GM18517 (cell line): ENCODE measurements at regions not wholly inside any gene's neighbourhood (a gene's known extent, or its start where the extent isn't known, plus 50 kb on each side); places are given as distances from the start of the nearest gene placed in this dataset.
"Not testable (repeated sequence)": the region's sequence is repeated elsewhere in the genome, so short reads cannot be mapped to it uniquely, and the experiment has no call there.

ENCODE experiments used
- ATAC-seq: cut with Tn5 transposase; IDR thresholded peaks from one replicate; pipeline ENCODE4 v1.9.1; 2021; ENCODE audit warnings: mild to moderate bottlenecking, moderate library complexity; ENCODE audit not compliant: unreplicated experiment

GRCh38 chr1:146883190-146883589, 54.9 kb upstream of the NBPF12 start:
- ATAC-seq: not testable (repeated sequence)

GRCh38 chr1:146881096-146881495, 57.0 kb upstream of the NBPF12 start:
- not testable (repeated sequence) for ATAC-seq

GRCh38 chr1:146863799-146864319, 74.3 kb upstream of the NBPF12 start:
- not testable (repeated sequence) for ATAC-seq

- ATAC-seq: not testable (repeated sequence)
Observed at GRCh38 chr1:146853147-146853546, 85.0 kb upstream of the NBPF12 start.

GRCh38 chr1:146850352-146850889, 87.7 kb upstream of the NBPF12 start:
- ATAC-seq: not testable (repeated sequence)

GRCh38 chr1:146838725-146839124, 99.4 kb upstream of the NBPF12 start:
- ATAC-seq: not testable (repeated sequence)

GRCh38 chr1:146826957-146827356, 111.2 kb upstream of the NBPF12 start:
- not testable (repeated sequence) for ATAC-seq

GRCh38 chr1:146794236-146794635, 143.9 kb upstream of the NBPF12 start:
- not testable (repeated sequence) for ATAC-seq

- ATAC-seq: not testable (repeated sequence)
Observed at GRCh38 chr1:146792725-146793124, 145.4 kb upstream of the NBPF12 start.

- not testable (repeated sequence) for ATAC-seq
Observed at GRCh38 chr1:146784212-146784940, 153.7 kb upstream of the NBPF12 start.

- ATAC-seq: not testable (repeated sequence)
Observed at GRCh38 chr1:146781235-146781634, 156.9 kb upstream of the NBPF12 start.

GRCh38 chr1:146777826-146778602, 160.1 kb upstream of the NBPF12 start:
- ATAC-seq: not testable (repeated sequence)

- not testable (repeated sequence) for ATAC-seq
Observed at GRCh38 chr1:146774988-146775387, 163.1 kb upstream of the NBPF12 start.

- ATAC-seq: not testable (repeated sequence)
Observed at GRCh38 chr1:146774271-146774670, 163.9 kb upstream of the NBPF12 start.

GRCh38 chr1:146771409-146771808, 166.7 kb upstream of the NBPF12 start:
- ATAC-seq: not testable (repeated sequence)

GRCh38 chr1:146770998-146771397, 167.1 kb upstream of the NBPF12 start:
- ATAC-seq: not testable (repeated sequence)

- ATAC-seq: not testable (repeated sequence)
Observed at GRCh38 chr1:146763234-146763633, 174.9 kb upstream of the NBPF12 start.

- ATAC-seq: not testable (repeated sequence)
Observed at GRCh38 chr1:146756858-146757257, 181.3 kb upstream of the NBPF12 start.

- ATAC-seq: not testable (repeated sequence)
Observed at GRCh38 chr1:146748686-146749085, 189.4 kb upstream of the NBPF12 start.

- not testable (repeated sequence) for ATAC-seq
Observed at GRCh38 chr1:146731981-146732680, 206.0 kb upstream of the NBPF12 start.
